Cerebellar cortex (tissue), 1 donor: ENCODE measurements at regions not wholly inside any gene's neighbourhood (a gene's known extent, or its start where the extent isn't known, plus 50 kb on each side); places are given as distances from the start of the nearest gene placed in this dataset.

Experiments
- DNase-seq: peaks from one replicate; pipeline ENCODE4 v3.0.0-alpha.2; 2015; ENCODE audit warnings: low spot score

- no peak for DNase-seq
These were observed 267.2 kb downstream of the BUD13 start for GRCh38 chr11:116505298-116506262.

- DNase-seq = no peak
These were observed 268.1 kb downstream of the BUD13 start for GRCh38 chr11:116504541-116505297.

GRCh38 chr11:116503216-116504160 is 269.3 kb downstream of the BUD13 start:
- no peak for DNase-seq

GRCh38 chr11:116502641-116503061 is 270.1 kb downstream of the BUD13 start:
- peak; percentile 85 for DNase-seq

GRCh38 chr11:116501728-116502127 is 271.1 kb downstream of the BUD13 start:
- DNase-seq = no peak

- no peak for DNase-seq
These were observed 271.7 kb downstream of the BUD13 start for GRCh38 chr11:116500947-116501602.

GRCh38 chr11:116500026-116500946 is 272.5 kb downstream of the BUD13 start:
- no peak for DNase-seq

- peak; percentile 53 for DNase-seq
These were observed 273.3 kb downstream of the BUD13 start for GRCh38 chr11:116499396-116500003.

GRCh38 chr11:116498161-116498560 is 274.6 kb downstream of the BUD13 start:
- DNase-seq = peak; percentile 73

GRCh38 chr11:116492600-116492999 is 280.2 kb downstream of the BUD13 start:
- DNase-seq = no peak

GRCh38 chr11:116488836-116489389 is 283.9 kb downstream of the BUD13 start:
- no peak for DNase-seq

GRCh38 chr11:116485425-116485824 is 287.4 kb downstream of the BUD13 start:
- no peak for DNase-seq

GRCh38 chr11:116482716-116483115 is 290.1 kb downstream of the BUD13 start:
- DNase-seq = no peak

- DNase-seq = no peak
These were observed 291.6 kb downstream of the BUD13 start for GRCh38 chr11:116481126-116481675.

- no peak for DNase-seq
These were observed 293.8 kb downstream of the BUD13 start for GRCh38 chr11:116478669-116479668.

- no peak for DNase-seq
These were observed 294.6 kb downstream of the BUD13 start for GRCh38 chr11:116478205-116478604.

GRCh38 chr11:116473790-116474346 is 298.9 kb downstream of the BUD13 start:
- no peak for DNase-seq
